Mammary epithelial cell (primary cell): ENCODE measurements at regions not wholly inside any gene's neighbourhood (a gene's known extent, or its start where the extent isn't known, plus 50 kb on each side); places are given as distances from the start of the nearest gene placed in this dataset.

Experiments used
- EZH2 ChIP-seq: IDR thresholded peaks from 2 replicates; pipeline ENCODE4 v1.6.1; 2012; ENCODE audit warnings: low read length, inconsistent platforms, borderline replicate concordance
- TF ChIP-seq, protein P1 (sequence below), 2 donors: IDR thresholded peaks in 1 of 2; conservative IDR thresholded peaks in 1 of 2; 2 replicates each; pipeline ENCODE4 v1.5.1; 2011 to 2012; ENCODE audit warnings: inconsistent platforms in 2 of 2, low read length in 2 of 2, mild to moderate bottlenecking in 2 of 2, control low read depth in 1 of 2, low read depth in 1 of 2; ENCODE audit not compliant: insufficient read depth in 1 of 2; ENCODE audit errors: extremely low read depth in 1 of 2

DNA sequence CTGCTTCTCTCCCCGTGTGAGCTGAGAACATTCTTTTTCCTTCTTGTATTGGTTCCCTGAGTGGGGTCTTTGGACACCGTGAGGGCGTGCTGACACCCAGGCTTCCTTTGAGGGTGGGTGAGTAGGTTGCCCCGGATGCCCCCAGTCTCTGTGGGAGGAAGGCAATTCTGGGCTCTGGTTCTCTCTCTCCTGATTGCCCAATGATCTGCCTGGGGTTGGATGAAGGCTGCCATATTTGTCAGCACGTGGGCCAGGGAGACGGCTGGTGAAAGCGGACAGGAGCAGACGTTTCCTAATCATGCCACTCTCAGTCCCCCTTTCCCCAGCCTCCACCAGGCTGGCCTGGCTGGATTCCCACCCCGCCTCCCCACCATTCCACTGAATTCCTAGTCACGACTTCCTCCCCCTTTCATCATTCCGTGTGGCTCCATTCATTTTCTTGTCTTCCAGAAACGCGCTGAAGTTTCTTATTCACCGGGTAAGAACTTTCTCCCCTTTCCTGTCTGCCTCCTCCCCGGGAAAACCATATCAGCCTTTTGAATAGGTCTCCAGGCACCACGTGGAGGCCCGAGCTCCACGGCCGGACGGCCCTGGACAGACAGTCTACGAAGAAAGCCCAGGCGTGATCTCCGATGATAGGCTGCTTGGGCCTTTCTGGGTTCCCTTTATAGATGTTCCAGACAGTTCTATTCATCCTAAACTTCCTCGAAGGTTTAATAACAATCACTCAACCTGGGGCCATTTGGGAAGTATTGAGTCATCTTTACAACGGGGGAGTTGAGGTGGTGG is 98.7 kb upstream of the NPTX2 start:
- TF ChIP-seq EZH2: no peak
- TF ChIP-seq, protein P1, sequence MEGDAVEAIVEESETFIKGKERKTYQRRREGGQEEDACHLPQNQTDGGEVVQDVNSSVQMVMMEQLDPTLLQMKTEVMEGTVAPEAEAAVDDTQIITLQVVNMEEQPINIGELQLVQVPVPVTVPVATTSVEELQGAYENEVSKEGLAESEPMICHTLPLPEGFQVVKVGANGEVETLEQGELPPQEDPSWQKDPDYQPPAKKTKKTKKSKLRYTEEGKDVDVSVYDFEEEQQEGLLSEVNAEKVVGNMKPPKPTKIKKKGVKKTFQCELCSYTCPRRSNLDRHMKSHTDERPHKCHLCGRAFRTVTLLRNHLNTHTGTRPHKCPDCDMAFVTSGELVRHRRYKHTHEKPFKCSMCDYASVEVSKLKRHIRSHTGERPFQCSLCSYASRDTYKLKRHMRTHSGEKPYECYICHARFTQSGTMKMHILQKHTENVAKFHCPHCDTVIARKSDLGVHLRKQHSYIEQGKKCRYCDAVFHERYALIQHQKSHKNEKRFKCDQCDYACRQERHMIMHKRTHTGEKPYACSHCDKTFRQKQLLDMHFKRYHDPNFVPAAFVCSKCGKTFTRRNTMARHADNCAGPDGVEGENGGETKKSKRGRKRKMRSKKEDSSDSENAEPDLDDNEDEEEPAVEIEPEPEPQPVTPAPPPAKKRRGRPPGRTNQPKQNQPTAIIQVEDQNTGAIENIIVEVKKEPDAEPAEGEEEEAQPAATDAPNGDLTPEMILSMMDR (conservative IDR thresholded peaks at IDR 0.05 in 1 of 2, IDR thresholded peaks at IDR 0.05 in 1 of 2; ENCODE audit: extremely low read depth in 1 of 2, insufficient read depth in 1 of 2, low read depth in 1 of 2, low read length in 2 of 2): no peak
